HG03103 (cell line): ENCODE measurements at regions not wholly inside any gene's neighbourhood (a gene's known extent, or its start where the extent isn't known, plus 50 kb on each side); places are given as distances from the start of the nearest gene placed in this dataset.

Source experiments
- ATAC-seq: cut with Tn5 transposase; IDR thresholded peaks from one replicate; pipeline ENCODE4 v1.9.1; 2021; ENCODE audit warnings: low read depth; ENCODE audit not compliant: unreplicated experiment

DNA sequence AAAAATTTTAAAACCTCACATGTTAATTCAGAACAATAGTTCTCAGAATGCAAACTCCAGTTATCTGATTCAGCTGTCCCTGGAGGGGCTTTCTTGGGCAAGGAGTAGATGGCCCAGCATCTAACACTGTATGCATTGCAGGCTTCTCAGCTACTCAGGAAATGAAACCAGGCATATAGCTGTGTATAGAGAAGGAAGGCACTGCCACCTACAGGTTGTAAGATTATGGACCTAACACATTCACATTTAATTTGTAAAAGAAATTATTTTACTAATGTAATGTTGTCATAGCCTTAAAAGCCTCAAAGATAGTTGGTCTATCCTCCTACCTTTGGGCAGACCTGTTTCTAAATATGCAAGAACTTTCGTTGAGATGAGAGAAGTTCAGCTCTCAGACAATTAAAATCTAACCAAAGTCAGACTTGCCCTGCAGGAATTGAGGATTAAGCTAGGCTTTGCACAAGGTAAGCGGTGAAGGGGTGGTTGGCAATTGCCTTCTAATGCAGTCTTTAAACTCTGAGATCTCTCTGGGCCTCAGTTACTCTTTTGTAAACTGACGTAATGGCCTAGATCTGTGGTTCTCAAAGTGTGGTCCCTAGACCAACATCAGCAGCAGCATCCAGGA, 132.8 kb upstream of the SLC24A5 start:
- ATAC-seq, result peak; percentile 97

DNA sequence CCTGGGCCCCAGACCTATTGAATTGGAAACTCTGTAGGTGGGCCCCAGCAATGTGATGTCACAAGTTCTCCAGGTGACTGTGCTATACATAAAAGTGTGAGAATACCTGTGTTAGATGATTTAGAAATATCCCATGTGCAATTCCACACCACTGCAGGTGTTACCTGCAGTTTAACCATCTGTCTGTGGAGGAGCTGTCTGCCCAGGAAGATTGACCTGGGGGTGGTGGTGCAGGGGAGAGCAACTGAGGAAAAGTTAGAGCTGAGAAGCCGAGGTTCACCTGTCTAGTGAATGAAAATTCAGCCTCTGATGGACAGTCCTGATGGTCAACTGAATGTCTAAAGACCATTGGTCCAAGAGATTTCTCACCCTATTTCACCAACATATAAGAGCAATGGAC, 132.2 kb upstream of the SLC24A5 start:
- ATAC-seq, result no peak

DNA sequence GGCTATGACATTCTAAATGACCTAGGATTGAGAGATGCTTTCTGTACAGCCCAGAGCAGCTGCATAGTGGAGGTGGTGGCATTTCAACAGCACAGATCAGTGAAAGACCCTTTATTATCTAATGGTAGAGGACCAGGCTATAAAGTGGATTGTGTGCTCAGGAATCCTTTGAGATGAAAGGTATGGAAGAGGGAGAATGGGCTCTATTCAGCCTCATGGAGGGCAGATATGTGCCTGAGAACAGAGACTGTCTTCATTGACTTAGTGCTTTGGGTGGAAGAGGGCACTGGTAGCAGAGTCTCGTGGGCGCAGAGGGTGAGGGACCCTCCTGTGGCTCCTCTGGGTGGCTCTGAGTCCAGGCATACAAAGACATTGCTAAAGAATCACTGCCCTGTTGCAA, 130.0 kb upstream of the SLC24A5 start:
- no peak for ATAC-seq

DNA sequence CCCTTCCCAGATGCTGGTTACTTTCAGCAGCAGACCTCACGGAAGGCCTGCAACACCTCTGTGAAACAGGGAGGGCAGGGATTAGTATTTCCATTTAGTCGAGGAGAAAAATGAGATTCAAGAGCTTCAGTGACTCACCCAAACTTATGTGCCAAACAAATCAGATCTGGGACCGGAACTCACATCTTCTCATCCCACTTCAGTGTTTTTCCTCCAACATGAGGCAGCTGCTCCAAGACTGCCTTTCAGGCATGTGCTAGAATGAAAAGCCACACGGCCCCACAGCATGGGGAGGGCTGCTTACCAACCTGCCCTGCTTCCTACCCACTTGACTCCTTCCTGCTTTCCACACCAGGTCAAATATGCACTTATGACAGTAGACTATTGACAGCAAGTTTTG, 129.4 kb upstream of the SLC24A5 start:
- no peak for ATAC-seq

DNA sequence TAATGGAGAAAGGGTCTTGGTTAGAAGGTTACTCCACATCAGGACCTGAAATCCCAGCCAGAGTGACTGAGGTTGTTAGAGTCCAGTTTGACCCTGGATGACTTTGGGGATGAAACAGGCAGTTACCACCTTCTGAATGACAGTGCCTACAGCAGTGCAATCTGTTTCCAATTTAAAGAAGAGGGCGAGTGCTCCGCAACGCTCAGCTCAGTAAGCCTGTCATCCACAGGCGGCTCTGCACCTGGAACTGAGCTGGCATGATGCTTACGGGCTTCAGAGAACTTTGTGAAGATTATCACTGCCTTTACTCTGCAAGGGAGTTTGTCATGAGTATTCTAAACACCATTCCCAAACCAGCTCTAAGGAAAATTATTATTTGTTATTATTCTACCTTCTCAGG, 127.7 kb upstream of the SLC24A5 start:
- no peak for ATAC-seq

DNA sequence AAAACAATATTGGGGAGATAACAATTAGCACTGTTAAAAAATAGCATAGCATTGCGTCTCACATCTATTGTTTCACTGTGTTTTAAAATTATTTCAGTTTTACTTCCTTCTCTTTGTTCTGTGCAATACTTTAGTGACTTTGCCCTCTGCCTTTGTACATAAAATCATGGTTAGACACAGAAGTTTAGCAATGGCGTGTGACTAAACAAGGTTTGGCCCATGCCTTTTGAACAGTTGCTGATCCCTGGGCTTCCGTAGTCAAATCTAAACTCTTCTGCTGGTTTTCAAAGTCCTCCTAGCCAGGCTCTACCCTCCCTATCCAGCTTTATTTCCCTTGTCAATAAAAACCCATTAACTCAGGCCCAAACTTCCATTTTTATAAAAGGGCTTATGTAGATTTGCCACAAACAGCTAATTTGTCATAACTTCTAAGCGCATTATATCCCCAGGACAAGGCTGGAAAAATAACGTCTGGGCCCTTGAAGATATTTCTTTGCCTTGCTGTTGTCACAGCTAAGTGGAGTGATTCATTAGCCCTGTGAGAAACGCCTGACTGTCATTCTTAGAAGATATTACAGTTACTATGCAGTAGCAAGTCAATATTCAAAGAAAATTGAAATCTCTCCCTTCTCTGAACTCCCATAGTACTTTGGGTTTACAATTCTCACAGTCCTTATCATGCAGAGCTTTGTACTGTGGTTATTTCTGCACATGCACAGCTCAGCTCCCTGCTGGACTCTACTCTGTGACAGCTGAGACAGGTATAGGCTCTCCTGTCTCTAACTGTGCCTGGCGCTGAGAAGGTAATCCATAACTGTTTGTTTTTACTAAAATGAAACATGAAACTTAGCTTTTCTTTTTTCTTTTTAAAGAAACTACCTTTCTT, 123.4 kb upstream of the SLC24A5 start:
- ATAC-seq, result no peak

DNA sequence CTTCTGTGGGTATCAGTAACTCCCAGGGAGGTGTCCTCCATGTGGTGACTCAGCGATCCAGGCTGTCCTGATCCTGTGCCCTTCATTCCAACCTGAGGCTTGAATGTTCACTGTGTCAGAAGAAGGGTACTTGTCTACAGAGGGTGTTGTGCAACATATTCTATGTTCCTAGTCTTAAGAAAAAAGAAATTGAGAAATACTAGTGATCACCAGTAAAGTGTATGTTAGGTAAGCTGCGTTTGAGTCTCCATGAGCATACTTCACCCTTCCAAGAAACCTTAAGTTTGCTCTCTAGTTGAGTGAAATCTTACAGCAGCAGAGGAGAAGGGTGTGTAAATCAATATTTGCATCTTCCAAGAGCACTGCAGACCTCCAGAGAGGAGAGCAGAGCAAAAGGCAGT, 122.2 kb upstream of the SLC24A5 start:
- no peak for ATAC-seq

DNA sequence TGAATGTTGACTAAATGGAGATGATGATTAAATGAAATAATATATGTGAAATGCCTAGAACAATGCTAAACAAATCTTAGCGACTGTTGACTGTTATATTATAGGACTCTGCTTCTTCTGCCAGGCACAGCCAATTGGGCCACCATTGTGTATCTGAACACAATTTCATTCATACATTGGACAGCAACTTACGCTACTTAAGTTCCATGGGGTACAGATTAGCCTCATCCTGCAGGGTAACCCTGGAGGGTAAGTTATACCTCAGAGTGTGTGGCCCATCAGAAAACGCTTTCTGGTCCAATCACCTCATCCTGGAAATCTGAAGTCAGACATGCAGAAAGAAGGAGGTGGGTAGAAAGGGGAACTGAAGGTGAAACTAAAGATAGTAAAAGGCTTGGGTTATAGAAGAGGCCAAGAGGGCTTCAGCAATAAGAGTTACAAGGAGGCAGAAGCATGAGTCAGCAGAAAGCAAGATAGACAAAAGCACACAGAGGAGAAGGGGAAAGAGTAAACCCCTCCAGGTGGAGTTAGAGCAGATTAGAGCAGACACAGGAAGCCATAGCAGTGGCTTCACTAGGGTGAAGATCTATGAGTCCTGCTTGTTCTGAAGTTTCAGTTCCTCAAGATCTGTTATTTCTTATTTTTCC, 119.3 kb upstream of the SLC24A5 start:
- peak; percentile 91 for ATAC-seq

DNA sequence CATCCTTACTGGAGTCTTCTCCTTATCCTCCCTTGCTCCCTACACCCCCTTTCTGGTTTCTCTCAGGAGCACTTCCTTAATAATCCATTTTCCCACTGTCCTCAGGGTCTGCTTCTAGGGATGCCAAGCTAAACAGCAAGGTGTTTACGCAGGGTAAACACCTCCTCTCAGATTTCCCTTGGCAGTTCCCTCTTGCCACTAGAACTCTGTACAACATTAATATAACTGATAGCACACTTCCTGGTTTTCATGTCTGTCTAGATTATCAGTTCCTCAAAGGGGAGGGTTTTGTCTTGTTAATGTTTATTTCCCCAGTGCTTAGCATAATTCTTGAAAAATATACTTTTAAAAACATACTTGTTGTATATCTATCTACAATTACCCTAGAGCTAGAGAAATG, 118.0 kb upstream of the SLC24A5 start:
- no peak for ATAC-seq

DNA sequence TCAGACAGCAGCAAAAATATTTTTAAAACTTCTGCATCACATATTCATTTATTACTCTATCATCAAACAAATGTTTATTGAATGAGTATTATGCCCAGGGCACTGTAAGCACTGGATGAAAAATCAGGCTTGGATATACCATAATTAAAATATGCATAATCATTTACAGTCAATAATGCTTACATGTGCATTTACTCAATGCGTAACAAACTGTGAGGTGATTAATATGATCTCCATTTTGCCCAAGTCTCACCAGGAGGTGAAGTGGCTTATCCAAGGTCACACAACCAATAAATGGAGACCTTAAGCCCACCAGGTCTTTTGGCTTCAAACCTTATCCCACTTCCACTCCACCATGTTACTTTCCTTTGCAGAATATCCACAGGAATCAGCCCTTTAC, 117.3 kb upstream of the SLC24A5 start:
- ATAC-seq, result no peak

DNA sequence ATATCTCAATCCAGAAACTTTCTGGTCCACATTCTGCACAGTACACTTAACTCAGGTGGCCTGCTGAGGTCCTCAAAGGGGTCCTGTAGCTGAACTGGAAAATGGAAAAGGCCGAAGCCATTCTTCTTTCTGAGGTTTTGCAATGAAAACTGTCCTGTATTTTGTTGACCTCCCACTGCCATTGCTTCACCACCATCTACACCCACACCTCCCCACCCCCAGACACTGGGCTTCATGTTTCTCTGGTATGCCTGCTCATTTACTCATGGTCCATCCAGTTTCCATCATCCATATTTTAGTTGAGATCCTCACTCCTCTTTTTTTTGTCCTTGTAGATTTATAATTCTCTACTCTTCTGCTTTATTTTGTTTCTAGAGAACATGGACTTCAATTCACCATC, 115.7 kb upstream of the SLC24A5 start:
- ATAC-seq, result no peak

DNA sequence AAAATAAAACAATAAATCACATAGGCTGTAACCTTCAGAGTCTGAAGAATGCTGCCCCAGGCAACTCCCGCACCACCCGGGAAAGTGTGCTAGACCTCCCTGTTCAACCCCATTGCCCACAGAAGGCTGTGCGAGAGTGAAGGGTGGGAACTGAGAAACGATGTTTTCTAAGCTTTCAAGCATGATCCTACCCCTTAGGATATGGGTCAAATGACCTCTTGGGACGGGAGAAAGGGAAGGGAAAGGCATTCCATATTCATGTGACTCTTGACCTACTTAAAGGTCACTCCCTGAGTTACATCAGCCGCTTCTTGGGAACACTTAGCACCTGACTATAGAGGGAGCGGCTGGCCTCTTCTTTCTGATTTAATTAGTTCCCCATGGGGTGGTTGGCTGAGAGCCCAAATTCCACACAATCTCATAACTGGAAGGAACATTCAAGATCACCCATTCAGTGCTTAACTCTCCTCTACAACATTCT, 114.7 kb upstream of the SLC24A5 start:
- no peak for ATAC-seq

DNA sequence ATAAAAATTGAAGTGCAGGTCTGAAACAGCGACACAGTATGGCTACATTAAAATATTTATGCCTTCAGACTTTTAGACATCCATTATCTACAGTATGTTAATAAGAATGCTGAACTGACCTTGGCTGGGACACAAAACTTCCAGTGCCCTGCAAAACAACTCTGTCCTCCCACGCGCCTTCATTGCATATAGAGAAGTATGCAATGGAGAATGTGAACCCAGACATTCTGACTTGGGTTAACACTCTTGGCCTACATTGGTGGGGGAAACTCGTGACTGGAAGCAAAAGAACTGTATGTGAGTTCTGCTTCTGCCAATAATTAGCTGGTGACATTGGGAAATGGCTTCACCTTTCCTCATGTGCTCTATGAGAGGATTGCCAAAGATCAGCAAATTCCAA, 110.5 kb upstream of the SLC24A5 start:
- no peak for ATAC-seq

DNA sequence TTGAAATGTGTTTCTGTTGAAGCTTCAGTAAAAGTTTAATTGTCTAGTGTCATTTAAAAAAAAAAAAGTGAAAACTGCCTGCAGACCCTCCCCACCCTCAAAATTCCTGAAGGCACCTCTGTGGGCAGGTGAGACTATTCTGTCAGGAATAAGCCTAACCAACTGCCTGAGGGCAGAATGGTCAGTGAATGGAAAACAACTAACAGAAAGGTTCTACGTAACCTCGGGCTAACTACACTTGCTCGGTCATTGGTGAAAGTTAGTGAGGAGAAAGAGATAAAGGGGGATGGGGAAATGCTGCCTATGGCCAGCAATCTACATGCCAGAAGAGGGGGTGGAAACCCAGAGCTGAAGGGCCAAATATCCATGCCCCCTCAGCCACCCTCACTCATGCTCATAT, 108.6 kb upstream of the SLC24A5 start:
- ATAC-seq, result no peak

DNA sequence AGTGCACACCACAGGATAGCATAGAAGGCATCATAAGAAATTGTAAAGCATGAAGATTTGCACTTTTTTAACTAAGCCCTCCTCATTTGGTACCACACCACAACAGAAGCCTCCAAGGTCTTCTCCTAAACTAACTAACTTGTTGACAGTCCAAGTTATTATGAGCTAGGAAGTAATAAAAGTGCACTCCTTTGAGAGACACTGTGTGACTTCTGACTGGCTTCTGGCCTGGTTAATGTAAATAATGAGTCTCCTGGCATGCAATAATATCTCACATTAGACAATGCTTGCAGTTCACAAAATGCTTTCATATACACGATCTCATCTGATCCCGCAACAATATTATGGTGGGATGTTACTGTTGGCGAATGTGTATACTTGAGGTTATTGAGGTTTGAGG, 103.9 kb upstream of the SLC24A5 start:
- no peak for ATAC-seq

DNA sequence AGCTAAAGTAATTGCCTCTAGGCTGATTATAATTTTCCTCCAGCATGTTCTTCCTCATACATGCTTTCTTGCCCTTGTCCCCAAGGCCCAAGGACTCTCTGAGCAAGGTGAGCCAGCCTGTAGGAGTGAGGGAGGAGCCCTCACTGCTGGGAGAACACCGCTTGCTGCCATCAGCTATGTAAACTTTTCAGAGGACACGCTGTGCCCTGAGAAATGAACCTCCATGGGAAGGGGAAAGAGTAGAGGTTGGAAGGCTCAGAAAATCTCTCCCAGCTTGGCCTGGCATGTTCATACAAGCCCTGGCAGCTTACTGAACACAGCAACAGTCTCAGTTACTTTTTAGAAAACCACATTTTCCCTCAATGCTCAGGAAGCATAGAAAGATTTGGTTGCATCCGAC, 103.0 kb upstream of the SLC24A5 start:
- ATAC-seq, result no peak

DNA sequence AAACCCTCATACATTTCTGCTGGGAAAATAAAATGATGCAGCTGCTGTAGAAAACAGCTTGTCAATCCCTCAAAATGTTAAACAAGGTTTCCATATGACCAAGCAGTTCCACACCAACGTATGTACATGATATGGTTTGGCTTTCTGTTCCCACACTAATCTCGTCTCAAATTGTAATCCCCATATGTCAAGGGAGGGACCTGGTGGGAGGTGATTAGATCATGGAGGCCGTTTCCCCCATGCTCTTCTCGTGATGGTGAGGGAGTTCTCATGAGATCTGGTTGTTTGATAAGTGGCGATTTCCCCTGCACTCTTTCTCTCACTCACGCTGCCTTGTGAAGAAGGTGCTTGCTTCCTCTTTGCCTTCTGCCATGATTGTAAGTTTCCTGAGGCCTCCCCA, 100.6 kb upstream of the SLC24A5 start:
- ATAC-seq, result no peak

DNA sequence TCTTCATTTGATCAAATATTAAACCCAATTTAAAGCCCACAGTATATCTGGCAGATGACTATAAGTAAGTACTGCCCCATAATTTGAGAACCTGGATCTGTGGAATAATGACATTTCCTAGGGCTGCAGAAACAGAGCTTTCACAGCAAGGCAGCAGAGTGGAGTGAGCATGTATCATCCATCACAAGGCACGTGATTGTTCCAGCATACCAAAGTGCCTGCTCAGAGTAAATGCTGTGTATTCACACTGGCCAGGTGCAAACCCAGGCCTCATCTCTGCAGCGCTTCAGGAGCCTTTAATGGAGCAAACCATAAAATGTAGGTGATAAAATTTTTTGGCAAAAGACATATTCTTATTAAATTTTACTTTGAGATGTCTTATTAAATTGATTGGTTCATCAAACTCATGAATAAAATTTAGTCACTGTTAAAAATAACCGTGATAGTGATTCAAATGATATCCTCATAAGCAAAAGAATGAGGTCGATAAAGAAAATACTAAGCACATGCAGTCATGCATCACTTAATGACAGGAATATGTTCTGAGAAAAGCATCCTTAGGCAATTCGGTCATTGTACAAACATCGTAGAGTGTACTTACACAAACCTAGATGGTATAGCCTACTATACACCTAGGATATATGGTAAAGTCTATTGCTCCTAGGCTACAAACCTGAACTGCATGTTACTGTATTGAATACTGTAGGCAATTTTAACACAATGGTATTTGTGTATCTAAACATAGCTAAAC, 99.3 kb upstream of the SLC24A5 start:
- ATAC-seq, result no peak

DNA sequence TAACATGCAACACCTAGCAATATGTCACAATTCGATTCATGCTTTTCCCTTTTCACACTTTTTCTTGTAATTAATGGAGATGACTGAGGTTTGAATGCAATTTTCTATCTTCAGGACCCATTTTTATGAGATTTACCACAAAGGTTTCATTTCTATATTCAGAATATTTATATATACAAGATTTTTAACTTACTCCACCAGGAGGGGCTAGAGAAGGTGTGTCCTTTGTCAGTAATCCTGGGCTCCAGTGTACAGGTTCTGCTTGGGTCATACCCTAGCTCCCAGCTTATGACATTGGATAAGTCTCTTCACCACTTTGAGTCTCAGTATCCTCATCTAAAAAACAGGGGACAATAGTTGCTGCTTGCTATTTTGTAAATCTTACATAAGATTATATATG, 95.7 kb upstream of the SLC24A5 start:
- ATAC-seq, result no peak

DNA sequence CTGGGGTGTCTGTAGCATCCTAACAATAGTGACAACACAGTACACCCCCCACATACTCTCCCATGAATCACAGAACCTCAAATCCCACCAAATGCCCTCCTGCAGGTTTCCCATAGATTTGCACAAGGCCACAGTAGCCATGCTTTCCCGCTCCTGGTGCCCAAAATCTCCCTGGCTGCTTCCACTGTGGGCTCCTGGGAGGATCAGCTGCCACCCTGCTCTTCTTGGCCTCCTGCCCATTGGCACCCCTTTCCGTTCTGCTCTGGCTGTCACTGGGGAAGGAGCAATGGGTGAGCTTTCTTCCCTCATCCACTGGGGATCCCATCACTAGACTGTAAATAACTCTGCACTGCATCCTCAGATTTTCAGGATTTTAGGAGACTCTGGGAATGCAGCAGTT, 92.1 kb upstream of the SLC24A5 start:
- ATAC-seq, result no peak

DNA sequence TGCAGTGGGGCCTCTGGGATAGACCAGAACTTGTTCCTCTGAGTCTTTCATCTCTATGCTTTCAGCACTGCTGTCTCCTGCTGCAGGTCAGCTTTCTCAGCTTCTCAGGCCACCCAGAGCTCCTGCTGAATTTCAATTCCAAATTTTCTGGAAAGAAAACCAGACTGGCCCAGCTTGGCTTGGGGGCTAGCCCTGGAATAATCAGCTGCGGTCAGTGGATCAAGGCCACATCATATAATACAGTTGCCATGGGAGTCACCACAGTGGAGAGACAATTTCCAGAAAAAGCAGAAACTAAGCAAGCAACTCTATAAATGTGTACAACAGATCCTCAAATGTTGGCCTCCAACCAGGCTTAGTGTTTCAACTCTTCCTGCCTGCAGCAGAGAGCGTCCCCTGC, 91.1 kb upstream of the SLC24A5 start:
- ATAC-seq, result no peak
